Esophagus squamous epithelium (tissue), 4 donors: ENCODE measurements at regions not wholly inside any gene's neighbourhood (a gene's known extent, or its start where the extent isn't known, plus 50 kb on each side); places are given as distances from the start of the nearest gene placed in this dataset.

ENCODE experiments used
- POLR2A ChIP-seq, 4 donors: fragments of 450-650 bp; IDR thresholded peaks; one replicate each; pipeline ENCODE4 v1.6.1; 2017; ENCODE audit warnings: antibody characterized with exemption in 4 of 4, mild to moderate bottlenecking in 4 of 4, moderate library complexity in 3 of 4
- TF ChIP-seq, protein P1 (sequence below), 6 experiments: fragments of 450-650 bp in 4 of 6; fragments of 200-600 bp in 2 of 6; sonication (generic) in 2 of 6; IDR thresholded peaks; one replicate each; pipeline ENCODE4 v1.5.1; 2016 to 2019; ENCODE audit warnings: antibody characterized with exemption in 6 of 6, mild to moderate bottlenecking in 4 of 6, moderate library complexity in 4 of 6

DNA sequence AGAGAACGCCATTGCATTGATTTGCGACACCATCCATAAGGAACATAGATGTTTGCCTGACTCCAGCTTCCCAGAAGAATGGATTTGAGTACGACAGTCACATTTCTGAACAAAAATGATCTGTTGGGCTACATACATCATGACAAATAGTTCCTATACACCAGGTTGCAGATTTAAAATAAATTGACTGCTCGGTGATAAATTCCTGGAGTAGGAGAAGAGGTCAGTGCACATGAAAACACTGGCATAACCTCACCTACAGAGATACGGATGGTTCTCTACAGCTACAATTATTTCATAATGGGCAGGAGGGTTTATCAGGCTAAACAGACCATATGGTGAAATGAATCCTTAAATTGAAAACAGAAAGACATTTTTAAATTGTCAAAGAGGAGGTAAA lies 316.5 kb upstream of the ADARB2 start:
- TF ChIP-seq, protein P1, sequence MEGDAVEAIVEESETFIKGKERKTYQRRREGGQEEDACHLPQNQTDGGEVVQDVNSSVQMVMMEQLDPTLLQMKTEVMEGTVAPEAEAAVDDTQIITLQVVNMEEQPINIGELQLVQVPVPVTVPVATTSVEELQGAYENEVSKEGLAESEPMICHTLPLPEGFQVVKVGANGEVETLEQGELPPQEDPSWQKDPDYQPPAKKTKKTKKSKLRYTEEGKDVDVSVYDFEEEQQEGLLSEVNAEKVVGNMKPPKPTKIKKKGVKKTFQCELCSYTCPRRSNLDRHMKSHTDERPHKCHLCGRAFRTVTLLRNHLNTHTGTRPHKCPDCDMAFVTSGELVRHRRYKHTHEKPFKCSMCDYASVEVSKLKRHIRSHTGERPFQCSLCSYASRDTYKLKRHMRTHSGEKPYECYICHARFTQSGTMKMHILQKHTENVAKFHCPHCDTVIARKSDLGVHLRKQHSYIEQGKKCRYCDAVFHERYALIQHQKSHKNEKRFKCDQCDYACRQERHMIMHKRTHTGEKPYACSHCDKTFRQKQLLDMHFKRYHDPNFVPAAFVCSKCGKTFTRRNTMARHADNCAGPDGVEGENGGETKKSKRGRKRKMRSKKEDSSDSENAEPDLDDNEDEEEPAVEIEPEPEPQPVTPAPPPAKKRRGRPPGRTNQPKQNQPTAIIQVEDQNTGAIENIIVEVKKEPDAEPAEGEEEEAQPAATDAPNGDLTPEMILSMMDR (IDR thresholded peaks at IDR 0.05) = no peak
- no peak for TF ChIP-seq POLR2A (IDR thresholded peaks at IDR 0.05)
